Stomach (tissue), 8 donors: ENCODE measurements at regions not wholly inside any gene's neighbourhood (a gene's known extent, or its start where the extent isn't known, plus 50 kb on each side); places are given as distances from the start of the nearest gene placed in this dataset.

Experiments
- DNase-seq, 2 donors: peaks; one replicate each; pipeline versions ENCODE4 v3.0.0 to v3.0.0-alpha.2; 2013 to 2019
- H3K27ac ChIP-seq, 5 donors: fragments of 200-600 bp in 4 of 5; sonication (generic) in 4 of 5; one replicate each; pipeline ENCODE4 v1.5.1; 2013 to 2019; ENCODE audit warnings: mild to moderate bottlenecking in 1 of 5, moderate library complexity in 1 of 5
- H3K27me3 ChIP-seq, 3 donors: fragments of 200-600 bp; sonication (generic); one replicate each; pipeline ENCODE4 v1.5.1; 2017 to 2019; ENCODE audit warnings: mixed run types in 1 of 3
- H3K36me3 ChIP-seq, 4 donors: fragments of 200-600 bp; sonication (generic); 1 replicate in 3 of 4; 2 replicates in 1 of 4; pipeline ENCODE4 v1.5.1; 2016 to 2019
- H3K4me1 ChIP-seq, 4 donors: fragments of 200-600 bp; sonication (generic); one replicate each; pipeline ENCODE4 v1.5.1; 2016 to 2019
- H3K4me3 ChIP-seq, 4 donors: fragments of 200-600 bp; sonication (generic) in 3 of 4; one replicate each; pipeline ENCODE4 v1.5.1; 2016 to 2019; ENCODE audit warnings: mild to moderate bottlenecking in 1 of 4
- H3K9me3 ChIP-seq, 4 donors: fragments of 200-600 bp; sonication (generic); one replicate each; pipeline ENCODE4 v1.5.1; 2016 to 2019
- EP300 ChIP-seq: sonication (generic); formaldehyde crosslinking; IDR thresholded peaks from one replicate; pipeline ENCODE4 v1.6.1; 2017; ENCODE audit warnings: antibody characterized with exemption
- POLR2A ChIP-seq, 4 donors: fragments of 450-650 bp; IDR thresholded peaks; one replicate each; pipeline ENCODE4 v1.6.1; 2016; ENCODE audit warnings: antibody characterized with exemption in 4 of 4, control low read depth in 2 of 4, mild to moderate bottlenecking in 1 of 4, moderate library complexity in 1 of 4
- POLR2AphosphoS5 ChIP-seq, 3 donors: sonication (generic); formaldehyde crosslinking; IDR thresholded peaks; one replicate each; pipeline ENCODE4 v1.6.1; 2016; ENCODE audit warnings: antibody characterized with exemption in 3 of 3
- WGBS, 5 donors: extraction: QIAGEN DNeasy Blood & Tissue Kit in 3 of 5; methylation state at CpG; one replicate each; pipeline versions ENCODE4 v1.1.5 to v1.1.7; 2013 to 2018; 5-methylcytosine and 5-hydroxymethylcytosine counted together
- intact Hi-C: fragments of 100-400 bp; cut with DNase I; formaldehyde crosslinking; loops from one replicate; pipeline ENCODE4 v1.15.1; 2023; ENCODE audit warnings: low total_unique reads
- TF ChIP-seq, protein P1 (sequence below), 7 experiments: fragments of 450-650 bp in 4 of 7; fragments of 200-600 bp in 3 of 7; sonication (generic) in 3 of 7; IDR thresholded peaks; one replicate each; pipeline ENCODE4 v1.5.1; 2016 to 2019; ENCODE audit warnings: antibody characterized with exemption in 7 of 7, control low read depth in 2 of 7, mild to moderate bottlenecking in 1 of 7
- donor health status: healthy with polysubstance abuse.
- donor health status: Bipolar disorder and iron deficiency.
- donor health status: healthy.

DNA sequence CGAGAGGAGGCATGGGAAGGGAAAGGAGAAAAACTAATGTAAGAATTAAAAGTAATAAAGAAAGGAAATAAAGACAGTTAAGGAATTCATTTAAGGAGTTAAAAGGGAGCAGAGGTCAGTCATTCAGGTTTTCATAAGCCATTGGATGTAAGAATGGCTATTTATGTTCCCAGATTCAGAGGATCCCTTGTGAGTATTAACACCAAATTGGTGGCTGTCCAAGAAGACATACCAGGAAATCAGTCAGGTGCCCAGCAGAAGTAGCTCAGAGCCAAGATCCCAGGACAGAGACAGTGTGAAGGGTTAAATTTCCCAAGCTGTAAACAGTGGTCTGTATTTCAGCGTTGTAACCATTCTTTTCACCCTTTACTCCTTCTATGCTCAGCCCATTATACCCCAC is 550.4 kb downstream of the BCL11A start:
- Histone ChIP-seq H3K27ac (no peak overlapping the region), H3K4me3 (no peak overlapping the region), H3K36me3 (no peaks in the 10 kb centered on the region), H3K4me1 (no peaks in the 10 kb centered on the region), H3K27me3 (no peaks in the 10 kb centered on the region), H3K9me3 (no peaks in the 10 kb centered on the region)
- TF ChIP-seq, protein P1, sequence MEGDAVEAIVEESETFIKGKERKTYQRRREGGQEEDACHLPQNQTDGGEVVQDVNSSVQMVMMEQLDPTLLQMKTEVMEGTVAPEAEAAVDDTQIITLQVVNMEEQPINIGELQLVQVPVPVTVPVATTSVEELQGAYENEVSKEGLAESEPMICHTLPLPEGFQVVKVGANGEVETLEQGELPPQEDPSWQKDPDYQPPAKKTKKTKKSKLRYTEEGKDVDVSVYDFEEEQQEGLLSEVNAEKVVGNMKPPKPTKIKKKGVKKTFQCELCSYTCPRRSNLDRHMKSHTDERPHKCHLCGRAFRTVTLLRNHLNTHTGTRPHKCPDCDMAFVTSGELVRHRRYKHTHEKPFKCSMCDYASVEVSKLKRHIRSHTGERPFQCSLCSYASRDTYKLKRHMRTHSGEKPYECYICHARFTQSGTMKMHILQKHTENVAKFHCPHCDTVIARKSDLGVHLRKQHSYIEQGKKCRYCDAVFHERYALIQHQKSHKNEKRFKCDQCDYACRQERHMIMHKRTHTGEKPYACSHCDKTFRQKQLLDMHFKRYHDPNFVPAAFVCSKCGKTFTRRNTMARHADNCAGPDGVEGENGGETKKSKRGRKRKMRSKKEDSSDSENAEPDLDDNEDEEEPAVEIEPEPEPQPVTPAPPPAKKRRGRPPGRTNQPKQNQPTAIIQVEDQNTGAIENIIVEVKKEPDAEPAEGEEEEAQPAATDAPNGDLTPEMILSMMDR (IDR thresholded peaks at IDR 0.05), result no peak
- TF ChIP-seq POLR2AphosphoS5 (IDR thresholded peaks at IDR 0.05) (no peak), EP300 (no peak), POLR2A (IDR thresholded peaks at IDR 0.05) (no peak)
- intact Hi-C loops, result no loop called here
- no peak for DNase-seq
- WGBS, 5 donors, result 61 to 69% (median 68%) methylated on average over 2 of the region's 2 CpGs

DNA sequence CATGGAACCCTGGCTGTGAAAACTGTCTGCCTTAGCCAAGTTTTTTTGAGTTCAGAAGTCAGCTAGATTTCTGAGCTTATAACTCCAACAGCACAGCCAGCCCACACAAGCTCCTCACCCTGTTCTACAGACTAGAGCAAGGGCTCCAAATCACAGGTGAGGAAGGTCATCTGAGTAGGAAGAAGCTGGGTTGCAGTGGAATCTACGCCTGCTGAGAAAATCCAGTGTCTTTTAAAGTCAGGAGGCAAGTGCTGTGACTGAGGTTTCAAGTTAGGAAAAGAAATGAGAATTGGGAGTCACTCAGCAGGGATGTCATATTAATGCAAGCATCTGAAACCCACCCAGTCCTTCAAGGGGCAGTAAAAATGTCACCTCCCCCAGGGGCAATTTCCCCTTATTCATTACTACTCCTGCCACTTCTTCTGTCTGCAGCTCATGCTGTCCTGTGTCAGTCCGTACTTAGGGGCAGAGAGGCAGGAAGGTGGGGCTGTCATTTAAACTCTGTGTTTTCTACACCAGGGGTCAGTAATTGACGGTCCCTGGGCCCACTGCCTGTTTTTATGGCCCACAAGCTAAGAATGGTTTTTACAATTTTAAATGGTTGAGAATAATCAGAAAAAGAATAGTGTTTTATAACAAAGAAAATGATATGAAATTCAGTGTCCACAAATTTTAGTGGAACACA is 551.1 kb downstream of the BCL11A start:
- WGBS, 5 donors, result 69 to 76% (median 72%) methylated on average over 3 of the region's 3 CpGs
- intact Hi-C loops, result no loop called here

DNA sequence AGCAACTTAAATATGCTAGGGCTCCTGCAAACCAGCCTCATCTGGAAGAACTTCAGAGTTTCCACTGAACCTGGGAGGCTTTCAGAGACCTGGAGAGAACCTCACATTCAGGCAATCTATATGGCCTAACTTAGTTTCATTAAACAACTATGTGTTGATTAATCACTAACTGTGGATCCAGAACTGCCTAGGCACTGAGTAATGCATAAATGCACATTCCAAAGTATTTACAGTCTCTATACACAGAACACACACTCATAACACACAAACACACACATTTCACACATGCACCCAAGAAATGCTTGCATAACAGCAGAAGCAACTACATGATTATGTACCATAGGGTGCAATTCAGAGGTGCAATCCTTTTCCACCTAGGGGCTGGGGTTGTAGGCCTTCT is 552.8 kb downstream of the BCL11A start:
- no peak overlapping the region for H3K27ac ChIP-seq
- no peaks in the 10 kb centered on the region for H3K36me3 ChIP-seq
- intact Hi-C loops, result no loop called here
- no peaks in the 10 kb centered on the region for H3K4me1 ChIP-seq
- TF ChIP-seq, protein P1 (IDR thresholded peaks at IDR 0.05), result no peak
- no peak for TF ChIP-seq POLR2A (IDR thresholded peaks at IDR 0.05)
- TF ChIP-seq POLR2AphosphoS5 (IDR thresholded peaks at IDR 0.05), result no peak
- no peak for TF ChIP-seq EP300
- H3K9me3 ChIP-seq, result no peaks in the 10 kb centered on the region
- DNase-seq, result no peak
- H3K27me3 ChIP-seq, result no peaks in the 10 kb centered on the region
- no peak overlapping the region for H3K4me3 ChIP-seq

More for the DNA sequence above, 551.1 kb downstream of the BCL11A start:
- no peak for DNase-seq
- no peaks in the 10 kb centered on the region for H3K9me3 ChIP-seq
- no peak overlapping the region for H3K27ac ChIP-seq
- no peaks in the 10 kb centered on the region for H3K27me3 ChIP-seq
- no peaks in the 10 kb centered on the region for H3K36me3 ChIP-seq
- TF ChIP-seq POLR2A (IDR thresholded peaks at IDR 0.05) (no peak), EP300 (no peak), POLR2AphosphoS5 (IDR thresholded peaks at IDR 0.05) (no peak)
- TF ChIP-seq, protein P1 (IDR thresholded peaks at IDR 0.05), result no peak
- no peaks in the 10 kb centered on the region for H3K4me1 ChIP-seq
- H3K4me3 ChIP-seq, result no peak overlapping the region

DNA sequence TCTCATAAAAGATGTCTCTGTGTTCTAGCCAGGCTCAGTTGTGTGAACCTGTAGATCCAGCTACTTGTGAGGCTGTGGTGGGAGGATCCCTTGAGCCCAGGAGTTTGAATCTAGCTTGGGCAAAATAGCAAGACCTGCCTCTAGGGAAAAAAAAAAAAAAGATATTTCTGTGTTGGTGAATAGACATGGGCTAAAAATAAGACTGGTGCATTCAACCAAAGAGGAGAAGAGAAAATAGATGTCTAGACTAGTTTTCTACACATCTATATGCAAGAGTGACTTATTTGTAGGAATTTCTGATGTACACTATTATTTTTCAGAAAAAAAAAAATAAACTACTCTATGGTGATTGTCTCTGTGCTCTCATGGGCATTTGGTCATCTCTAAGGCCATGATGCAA is 555.1 kb downstream of the BCL11A start:
- Histone ChIP-seq H3K36me3 (no peaks in the 10 kb centered on the region), H3K27ac (no peak overlapping the region), H3K4me3 (no peak overlapping the region), H3K9me3 (no peaks in the 10 kb centered on the region), H3K27me3 (no peaks in the 10 kb centered on the region), H3K4me1 (no peaks in the 10 kb centered on the region)
- DNase-seq, result no peak
- intact Hi-C loops, result no loop called here
- TF ChIP-seq, protein P1 (IDR thresholded peaks at IDR 0.05), result no peak
- TF ChIP-seq EP300 (no peak), POLR2AphosphoS5 (IDR thresholded peaks at IDR 0.05) (no peak)
